ENCODE measurements at regions not wholly inside any gene's neighbourhood (a gene's known extent, or its start where the extent isn't known, plus 50 kb on each side); places are given as distances from the start of the nearest gene placed in this dataset.
A peak's percentile ranks its signal among the peaks of the same experiment; 100 is the strongest.

DNA sequence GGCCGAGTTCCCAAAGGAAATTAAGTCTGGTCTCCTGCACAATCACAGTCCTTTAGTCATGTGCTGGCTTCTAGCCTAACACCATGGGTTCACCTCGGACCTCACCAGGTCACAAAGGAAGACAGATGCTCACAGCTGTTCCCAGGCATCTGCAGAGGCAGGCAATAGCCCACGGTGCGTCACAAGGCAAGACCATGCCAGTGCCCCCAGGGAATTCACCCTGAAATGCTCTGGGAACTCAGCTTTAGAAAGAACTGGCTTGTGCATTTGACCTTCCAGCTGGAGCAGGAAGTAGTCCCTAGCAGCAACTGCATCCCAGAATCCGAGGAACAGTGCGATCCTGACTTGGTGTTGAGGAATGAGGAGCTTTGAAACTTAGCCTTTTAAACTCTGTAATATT is 96.8 kb upstream of the WASF3 start:
- no peak overlapping the region for H3K4me3 Mint-ChIP-seq (ENCODE audit: unreplicated experiment)
- TF ChIP-seq, protein P1, sequence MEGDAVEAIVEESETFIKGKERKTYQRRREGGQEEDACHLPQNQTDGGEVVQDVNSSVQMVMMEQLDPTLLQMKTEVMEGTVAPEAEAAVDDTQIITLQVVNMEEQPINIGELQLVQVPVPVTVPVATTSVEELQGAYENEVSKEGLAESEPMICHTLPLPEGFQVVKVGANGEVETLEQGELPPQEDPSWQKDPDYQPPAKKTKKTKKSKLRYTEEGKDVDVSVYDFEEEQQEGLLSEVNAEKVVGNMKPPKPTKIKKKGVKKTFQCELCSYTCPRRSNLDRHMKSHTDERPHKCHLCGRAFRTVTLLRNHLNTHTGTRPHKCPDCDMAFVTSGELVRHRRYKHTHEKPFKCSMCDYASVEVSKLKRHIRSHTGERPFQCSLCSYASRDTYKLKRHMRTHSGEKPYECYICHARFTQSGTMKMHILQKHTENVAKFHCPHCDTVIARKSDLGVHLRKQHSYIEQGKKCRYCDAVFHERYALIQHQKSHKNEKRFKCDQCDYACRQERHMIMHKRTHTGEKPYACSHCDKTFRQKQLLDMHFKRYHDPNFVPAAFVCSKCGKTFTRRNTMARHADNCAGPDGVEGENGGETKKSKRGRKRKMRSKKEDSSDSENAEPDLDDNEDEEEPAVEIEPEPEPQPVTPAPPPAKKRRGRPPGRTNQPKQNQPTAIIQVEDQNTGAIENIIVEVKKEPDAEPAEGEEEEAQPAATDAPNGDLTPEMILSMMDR (IDR thresholded peaks at IDR 0.05; ENCODE audit: partially characterized antibody, unreplicated experiment) = no peak
- peak; percentile 79 for DNase-seq
- H3K9me3 Mint-ChIP-seq (ENCODE audit: unreplicated experiment) = peaks cover 7% of the 10 kb centered on the region
- H3K36me3 Mint-ChIP-seq (ENCODE audit: unreplicated experiment) = peaks cover 6% of the 10 kb centered on the region
- peaks cover 9% of the 10 kb centered on the region for H3K4me1 Mint-ChIP-seq (ENCODE audit: low read depth, unreplicated experiment)
- H3K27ac Mint-ChIP-seq (ENCODE audit: unreplicated experiment) = peak overlapping the region; percentile 17
- peaks cover 5% of the 10 kb centered on the region for H3K27me3 Mint-ChIP-seq (ENCODE audit: unreplicated experiment)

DNA sequence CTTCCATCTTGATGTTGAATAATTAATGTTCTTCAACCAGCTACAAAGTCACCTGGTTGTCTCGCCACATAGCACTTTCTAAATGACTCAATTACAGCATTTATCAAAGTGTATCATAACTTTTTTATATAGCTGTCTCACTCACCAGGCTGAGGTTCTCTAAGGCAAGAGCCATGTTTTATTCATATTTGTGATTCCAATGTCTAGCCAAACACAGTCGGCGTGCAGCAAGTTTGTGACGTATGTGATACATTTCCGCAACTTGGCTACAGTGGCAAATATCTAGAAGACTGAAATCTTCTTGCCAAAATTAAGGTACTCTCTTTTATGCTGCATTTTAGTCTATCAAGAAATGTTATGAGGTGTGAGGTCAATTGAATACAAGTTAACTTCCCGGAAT is 94.2 kb upstream of the WASF3 start:
- Mint-ChIP-seq H3K27ac (ENCODE audit: unreplicated experiment) (no peak overlapping the region), H3K36me3 (ENCODE audit: unreplicated experiment) (peaks cover 6% of the 10 kb centered on the region), H3K27me3 (ENCODE audit: unreplicated experiment) (peaks cover 8% of the 10 kb centered on the region), H3K4me1 (ENCODE audit: low read depth, unreplicated experiment) (peaks cover 9% of the 10 kb centered on the region), H3K9me3 (ENCODE audit: unreplicated experiment) (peaks cover 7% of the 10 kb centered on the region), H3K4me3 (ENCODE audit: unreplicated experiment) (no peak overlapping the region)
- no peak for DNase-seq
- TF ChIP-seq, protein P1 (IDR thresholded peaks at IDR 0.05; ENCODE audit: partially characterized antibody, unreplicated experiment) = no peak

DNA sequence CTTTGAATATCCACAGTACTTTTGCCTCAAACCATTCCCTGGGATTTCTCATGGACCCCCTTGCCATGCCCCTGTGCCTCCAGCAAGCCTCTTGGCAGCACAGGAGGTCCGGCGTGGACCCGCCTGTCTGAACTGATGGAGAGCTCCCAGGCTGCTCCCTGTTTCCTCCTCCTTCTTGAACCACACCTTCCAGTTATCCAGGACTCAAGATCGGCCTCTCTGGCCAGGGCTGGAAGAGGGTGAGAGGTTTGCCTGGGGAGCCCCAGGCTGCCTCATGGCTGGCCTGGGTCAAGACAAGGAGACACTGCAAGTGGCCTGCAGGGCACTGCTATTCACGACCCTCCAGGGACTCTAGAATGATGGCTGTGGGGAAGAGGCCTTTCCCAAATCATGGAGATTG is 93.6 kb upstream of the WASF3 start:
- Mint-ChIP-seq H3K36me3 (ENCODE audit: unreplicated experiment) (peaks cover 6% of the 10 kb centered on the region), H3K4me3 (ENCODE audit: unreplicated experiment) (no peak overlapping the region), H3K4me1 (ENCODE audit: low read depth, unreplicated experiment) (peaks cover 9% of the 10 kb centered on the region), H3K9me3 (ENCODE audit: unreplicated experiment) (peaks cover 7% of the 10 kb centered on the region), H3K27me3 (ENCODE audit: unreplicated experiment) (peaks cover 8% of the 10 kb centered on the region), H3K27ac (ENCODE audit: unreplicated experiment) (no peak overlapping the region)
- no peak for DNase-seq
- TF ChIP-seq, protein P1 (IDR thresholded peaks at IDR 0.05; ENCODE audit: partially characterized antibody, unreplicated experiment) = no peak

DNA sequence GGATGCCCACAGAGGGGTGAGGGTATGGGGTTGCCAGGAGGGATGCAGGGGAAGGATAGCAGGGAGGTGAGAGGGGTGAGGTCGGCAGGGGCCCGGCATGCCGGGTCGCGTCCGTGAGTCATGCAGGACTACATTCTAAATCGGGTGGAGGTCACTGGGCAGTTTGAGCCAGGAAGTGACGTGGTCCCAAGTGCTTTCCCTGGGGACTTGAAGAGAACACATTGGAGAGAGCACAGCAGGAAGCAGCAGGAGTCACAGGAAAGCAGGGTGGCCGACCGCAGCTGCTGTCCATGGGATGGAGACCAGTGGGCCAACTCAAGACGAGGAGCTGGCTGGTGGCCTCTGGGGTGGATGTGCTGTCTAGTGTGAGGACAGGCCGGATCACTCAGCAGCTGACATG is 92.0 kb upstream of the WASF3 start:
- Mint-ChIP-seq H3K9me3 (ENCODE audit: unreplicated experiment) (peaks cover 6% of the 10 kb centered on the region), H3K4me1 (ENCODE audit: low read depth, unreplicated experiment) (peaks cover 6% of the 10 kb centered on the region), H3K4me3 (ENCODE audit: unreplicated experiment) (no peak overlapping the region), H3K27ac (ENCODE audit: unreplicated experiment) (no peak overlapping the region), H3K36me3 (ENCODE audit: unreplicated experiment) (peaks cover 6% of the 10 kb centered on the region), H3K27me3 (ENCODE audit: unreplicated experiment) (peaks cover 8% of the 10 kb centered on the region)
- TF ChIP-seq, protein P1 (IDR thresholded peaks at IDR 0.05; ENCODE audit: partially characterized antibody, unreplicated experiment) = no peak
- no peak for DNase-seq

DNA sequence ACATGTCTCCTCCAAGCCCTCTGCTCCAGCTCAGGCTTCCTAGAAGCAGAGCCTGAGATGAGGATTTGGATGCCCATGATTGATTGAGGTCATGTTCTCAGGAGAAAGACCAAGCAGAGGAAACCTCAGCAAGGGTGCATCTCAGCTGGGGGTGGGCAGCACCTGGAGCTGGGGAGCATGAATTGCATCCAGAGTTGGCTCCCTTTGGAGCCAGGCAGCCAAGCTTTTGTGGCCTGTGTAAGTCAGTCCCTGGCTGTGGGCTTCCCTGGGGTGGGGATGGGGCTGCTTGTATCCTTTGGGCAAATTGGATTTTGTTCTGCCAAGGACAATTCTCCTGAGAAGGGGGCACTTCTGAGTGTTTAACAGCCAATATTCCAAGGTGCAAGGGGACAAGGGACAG is 91.5 kb upstream of the WASF3 start:
- Mint-ChIP-seq H3K9me3 (ENCODE audit: unreplicated experiment) (peaks cover 4% of the 10 kb centered on the region), H3K27me3 (ENCODE audit: unreplicated experiment) (peaks cover 6% of the 10 kb centered on the region), H3K36me3 (ENCODE audit: unreplicated experiment) (peaks cover 6% of the 10 kb centered on the region), H3K4me1 (ENCODE audit: low read depth, unreplicated experiment) (peaks cover 5% of the 10 kb centered on the region), H3K4me3 (ENCODE audit: unreplicated experiment) (no peak overlapping the region), H3K27ac (ENCODE audit: unreplicated experiment) (no peak overlapping the region)
- DNase-seq = no peak
- TF ChIP-seq, protein P1 (IDR thresholded peaks at IDR 0.05; ENCODE audit: partially characterized antibody, unreplicated experiment) = no peak
